Testis (tissue), 2 donors: ENCODE measurements at regions not wholly inside any gene's neighbourhood (a gene's known extent, or its start where the extent isn't known, plus 50 kb on each side); places are given as distances from the start of the nearest gene placed in this dataset.
"Not testable (repeated sequence)": the region's sequence is repeated elsewhere in the genome, so short reads cannot be mapped to it uniquely, and the experiment has no call there.

Experiments used
- DNase-seq: peaks from one replicate; pipeline ENCODE4 v3.0.0-alpha.2; 2019
- H3K27ac ChIP-seq, 2 donors: fragments of 200-600 bp; sonication (generic); one replicate each; pipeline ENCODE4 v1.5.1; 2019
- H3K27me3 ChIP-seq: fragments of 200-600 bp; sonication (generic); one replicate; pipeline ENCODE4 v1.5.1; 2019
- H3K36me3 ChIP-seq: fragments of 200-600 bp; sonication (generic); one replicate; pipeline ENCODE4 v1.5.1; 2017; ENCODE audit warnings: low read depth; ENCODE audit errors: missing control alignments
- H3K4me1 ChIP-seq: fragments of 200-600 bp; sonication (generic); one replicate; pipeline ENCODE4 v1.5.1; 2019
- H3K4me3 ChIP-seq, 2 donors: fragments of 200-600 bp; sonication (generic); one replicate each; pipeline ENCODE4 v1.5.1; 2017 to 2019
- H3K9me3 ChIP-seq: fragments of 200-600 bp; sonication (generic); one replicate; pipeline ENCODE4 v1.5.1; 2017
- POLR2A ChIP-seq: fragments of 450-650 bp; IDR thresholded peaks from one replicate; pipeline ENCODE4 v1.6.1; 2017; ENCODE audit warnings: antibody characterized with exemption, mild to moderate bottlenecking, moderate library complexity
- WGBS, 2 donors: methylation state at CpG; one replicate each; pipeline ENCODE4 v1.1.5; 2018; 5-methylcytosine and 5-hydroxymethylcytosine counted together
- intact Hi-C: fragments of 100-400 bp; cut with DNase I; formaldehyde crosslinking; loops from one replicate; pipeline ENCODE4 v1.15.1; 2023; ENCODE audit warnings: low total_unique reads
- TF ChIP-seq, protein P1 (sequence below), 3 experiments: fragments of 450-650 bp in 2 of 3; fragments of 200-600 bp in 1 of 3; sonication (generic) in 1 of 3; IDR thresholded peaks; one replicate each; pipeline ENCODE4 v1.5.1; 2016 to 2019; ENCODE audit warnings: antibody characterized with exemption in 3 of 3, mild to moderate bottlenecking in 2 of 3, moderate library complexity in 1 of 3

DNA sequence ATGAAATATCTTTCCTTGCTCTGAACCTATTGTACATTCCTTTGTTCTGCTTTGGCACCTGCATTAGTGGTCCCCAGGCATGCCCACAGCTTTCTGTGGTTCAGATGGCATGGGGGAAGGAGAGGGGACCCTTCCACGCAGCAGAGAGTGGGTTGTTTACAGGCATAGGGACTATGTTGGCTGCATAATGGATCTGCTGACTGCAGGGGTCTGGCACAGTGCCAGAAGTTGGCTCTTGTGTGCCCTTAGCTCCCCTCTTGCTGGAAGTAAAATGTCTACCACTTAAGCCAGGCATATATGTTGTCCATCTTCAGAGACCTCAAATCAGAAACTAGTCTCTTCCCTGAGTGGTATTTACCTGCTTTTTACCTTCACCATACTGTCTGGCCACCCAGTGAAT lies 651.9 kb upstream of the PCDH7 start:
- H3K36me3 ChIP-seq = no peaks in the 10 kb centered on the region
- H3K9me3 ChIP-seq = no peaks in the 10 kb centered on the region
- H3K4me1 ChIP-seq = no peaks in the 10 kb centered on the region
- DNase-seq = no peak
- intact Hi-C loops = no loop called here
- no peaks in the 10 kb centered on the region for H3K27me3 ChIP-seq
- 60 to 83% methylated on average over 1 of the region's 1 CpG for WGBS, 2 donors
- no peak overlapping the region for H3K4me3 ChIP-seq
- TF ChIP-seq POLR2A = no peak
- TF ChIP-seq, protein P1, sequence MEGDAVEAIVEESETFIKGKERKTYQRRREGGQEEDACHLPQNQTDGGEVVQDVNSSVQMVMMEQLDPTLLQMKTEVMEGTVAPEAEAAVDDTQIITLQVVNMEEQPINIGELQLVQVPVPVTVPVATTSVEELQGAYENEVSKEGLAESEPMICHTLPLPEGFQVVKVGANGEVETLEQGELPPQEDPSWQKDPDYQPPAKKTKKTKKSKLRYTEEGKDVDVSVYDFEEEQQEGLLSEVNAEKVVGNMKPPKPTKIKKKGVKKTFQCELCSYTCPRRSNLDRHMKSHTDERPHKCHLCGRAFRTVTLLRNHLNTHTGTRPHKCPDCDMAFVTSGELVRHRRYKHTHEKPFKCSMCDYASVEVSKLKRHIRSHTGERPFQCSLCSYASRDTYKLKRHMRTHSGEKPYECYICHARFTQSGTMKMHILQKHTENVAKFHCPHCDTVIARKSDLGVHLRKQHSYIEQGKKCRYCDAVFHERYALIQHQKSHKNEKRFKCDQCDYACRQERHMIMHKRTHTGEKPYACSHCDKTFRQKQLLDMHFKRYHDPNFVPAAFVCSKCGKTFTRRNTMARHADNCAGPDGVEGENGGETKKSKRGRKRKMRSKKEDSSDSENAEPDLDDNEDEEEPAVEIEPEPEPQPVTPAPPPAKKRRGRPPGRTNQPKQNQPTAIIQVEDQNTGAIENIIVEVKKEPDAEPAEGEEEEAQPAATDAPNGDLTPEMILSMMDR (IDR thresholded peaks at IDR 0.05) = no peak
- no peak overlapping the region for H3K27ac ChIP-seq

DNA sequence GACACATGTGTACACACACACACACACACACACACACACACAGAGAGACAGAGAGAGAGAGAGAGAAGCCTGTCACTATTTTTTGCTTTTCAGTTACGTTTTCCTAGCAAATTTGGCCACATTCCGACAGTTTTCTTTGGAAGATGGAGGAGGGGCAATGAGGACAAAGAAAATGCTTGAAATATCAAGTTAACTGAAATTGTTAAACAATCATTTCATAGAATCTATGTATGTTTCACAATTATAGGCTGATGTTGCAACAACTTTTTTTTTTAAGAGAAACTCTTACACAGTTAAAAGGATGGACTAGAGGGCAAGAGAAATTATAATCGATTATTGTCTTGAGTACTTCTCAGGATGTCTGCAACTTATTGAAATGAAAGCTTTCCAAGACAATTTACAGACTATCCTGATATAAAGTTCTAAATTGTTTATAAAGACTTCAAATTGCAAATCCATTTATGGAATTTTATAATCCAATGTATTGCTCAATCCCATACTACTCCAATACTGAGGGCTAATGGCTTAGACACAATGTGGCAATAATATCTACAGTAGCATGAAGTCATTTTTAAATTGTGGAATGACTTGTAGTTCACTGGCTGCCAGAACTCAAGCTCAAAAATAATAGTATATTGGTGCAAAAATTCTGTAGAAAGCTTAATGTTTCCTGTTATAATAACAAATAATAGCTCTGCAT lies 647.0 kb upstream of the PCDH7 start:
- no peak for DNase-seq
- H3K27ac ChIP-seq = no peak overlapping the region
- H3K4me3 ChIP-seq = no peak overlapping the region
- 83% methylated on average over 3 of the region's 3 CpGs for WGBS, 2 donors
- no peaks in the 10 kb centered on the region for H3K9me3 ChIP-seq
- no peak for TF ChIP-seq POLR2A
- TF ChIP-seq, protein P1 (IDR thresholded peaks at IDR 0.05) = no peak
- no peaks in the 10 kb centered on the region for H3K4me1 ChIP-seq
- intact Hi-C loops = no loop called here
- H3K27me3 ChIP-seq = no peaks in the 10 kb centered on the region
- H3K36me3 ChIP-seq = no peaks in the 10 kb centered on the region

DNA sequence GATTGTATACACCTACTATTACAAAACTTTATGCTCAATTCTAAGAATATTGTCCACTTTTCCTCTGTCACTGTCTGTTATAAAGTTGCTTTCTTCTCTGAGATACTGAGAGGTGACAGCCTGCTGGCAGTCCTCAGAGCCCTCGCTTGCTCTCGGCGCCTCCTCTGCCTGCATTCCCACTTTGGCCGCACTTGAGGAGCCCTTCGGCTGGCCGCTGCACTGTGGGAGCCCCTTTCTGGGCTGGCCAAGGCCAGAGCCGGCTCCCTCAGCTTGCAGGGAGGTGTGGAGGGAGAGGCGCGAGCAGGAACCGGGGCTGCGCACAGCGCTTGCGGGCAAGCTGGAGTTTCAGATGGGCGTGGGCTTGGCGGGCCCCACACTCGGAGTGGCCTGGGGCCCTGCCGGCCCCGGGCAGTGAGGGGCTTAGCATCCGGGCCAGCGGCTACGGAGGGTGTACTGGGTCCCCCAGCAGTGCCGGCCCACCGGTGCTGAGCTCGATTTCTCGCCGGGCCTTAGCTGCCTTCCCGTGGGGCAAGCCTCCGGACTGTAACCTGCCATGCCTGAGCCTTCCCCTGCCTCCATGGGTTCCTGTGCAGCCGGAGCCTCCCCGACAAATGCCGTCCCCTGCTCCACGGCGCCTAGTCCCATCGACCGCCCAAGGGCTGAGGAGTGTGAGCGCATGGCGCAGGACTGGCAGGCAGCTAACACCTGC lies 627.6 kb upstream of the PCDH7 start:
- WGBS, 2 donors = 49 to 84% methylated on average over 16 to 37 of the region's 37 CpGs
- intact Hi-C loops = not testable (repeated sequence)

DNA sequence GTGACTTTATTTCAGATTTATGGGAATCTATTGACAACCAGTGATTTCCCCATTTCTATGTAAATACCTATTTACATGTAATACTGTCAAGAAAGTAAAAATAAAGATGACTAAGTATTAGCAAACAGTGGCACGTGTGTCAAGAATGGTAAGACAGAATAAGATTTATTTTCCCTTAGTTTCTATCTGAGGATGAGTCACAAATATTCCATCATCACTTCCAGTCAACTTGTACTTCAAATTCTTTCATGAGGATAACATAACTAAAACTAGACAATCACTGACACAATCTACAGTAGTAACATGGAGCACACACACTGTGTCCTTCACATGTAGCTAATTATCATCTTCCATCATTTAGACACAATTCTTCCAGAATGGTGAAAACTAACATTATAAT lies 625.3 kb upstream of the PCDH7 start:
- TF ChIP-seq, protein P1 (IDR thresholded peaks at IDR 0.05) = no peak
- TF ChIP-seq POLR2A = no peak
- no peaks in the 10 kb centered on the region for H3K27me3 ChIP-seq
- 69 to 72% methylated on average over 1 of the region's 1 CpG for WGBS, 2 donors
- no peaks in the 10 kb centered on the region for H3K9me3 ChIP-seq
- no peaks in the 10 kb centered on the region for H3K36me3 ChIP-seq
- H3K4me3 ChIP-seq = no peak overlapping the region
- no peak overlapping the region for H3K27ac ChIP-seq
- H3K4me1 ChIP-seq = no peaks in the 10 kb centered on the region
- intact Hi-C loops = no loop called here
- DNase-seq = no peak

More for the DNA sequence above, 627.6 kb upstream of the PCDH7 start:
- H3K27me3 ChIP-seq, H3K27ac ChIP-seq, H3K4me1 ChIP-seq, H3K36me3 ChIP-seq, H3K9me3 ChIP-seq: not testable (repeated sequence)
- DNase-seq = peak; percentile 22
- peak overlapping the region; percentile 25 to 47 for H3K4me3 ChIP-seq

DNA sequence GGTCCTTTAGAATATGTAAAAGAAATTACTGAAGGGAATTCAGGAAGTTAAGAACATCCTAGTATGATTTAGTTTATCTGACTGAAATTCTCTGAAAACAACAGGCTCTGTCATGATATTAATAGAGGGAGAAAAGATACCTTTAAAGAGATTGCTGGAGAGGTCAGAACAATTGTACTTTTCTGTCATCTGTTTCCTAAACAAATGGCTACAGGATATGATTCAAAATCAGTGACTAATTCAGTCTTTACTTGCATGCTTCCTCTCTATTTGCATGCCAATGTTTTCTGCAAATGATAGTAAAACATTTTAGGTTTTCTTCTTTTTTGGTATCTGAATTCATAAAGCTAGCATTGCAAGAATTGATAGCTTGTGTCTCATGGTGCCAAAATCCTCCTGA lies 616.7 kb upstream of the PCDH7 start:
- Histone ChIP-seq H3K27me3 (no peaks in the 10 kb centered on the region), H3K9me3 (no peaks in the 10 kb centered on the region), H3K4me3 (no peak overlapping the region), H3K4me1 (no peaks in the 10 kb centered on the region), H3K27ac (no peak overlapping the region), H3K36me3 (no peaks in the 10 kb centered on the region)
- intact Hi-C loops = no loop called here
- TF ChIP-seq, protein P1 (IDR thresholded peaks at IDR 0.05) = no peak
- TF ChIP-seq POLR2A = no peak
- DNase-seq = no peak
